IPS-15b (cell line): ENCODE measurements at regions not wholly inside any gene's neighbourhood (a gene's known extent, or its start where the extent isn't known, plus 50 kb on each side); places are given as distances from the start of the nearest gene placed in this dataset.
"Not testable (repeated sequence)": the region's sequence is repeated elsewhere in the genome, so short reads cannot be mapped to it uniquely, and the experiment has no call there.

Source experiments
- H3K27me3 ChIP-seq: one replicate; pipeline ENCODE4 v1.6.1; 2013; ENCODE audit warnings: low read length; ENCODE audit not compliant: control insufficient read depth, insufficient read depth
- H3K36me3 ChIP-seq: one replicate; pipeline ENCODE4 v1.6.1; 2013; ENCODE audit warnings: low read length; ENCODE audit not compliant: control insufficient read depth, insufficient read depth
- H3K4me1 ChIP-seq: one replicate; pipeline ENCODE4 v1.6.1; 2013; ENCODE audit warnings: mild to moderate bottlenecking, low read length; ENCODE audit not compliant: control insufficient read depth, insufficient read depth
- H3K4me3 ChIP-seq: one replicate; pipeline ENCODE4 v1.5.1; 2013; ENCODE audit warnings: low read depth, low read length
- H3K9ac ChIP-seq: one replicate; pipeline ENCODE4 v1.6.1; 2013; ENCODE audit warnings: low read depth, mild to moderate bottlenecking, low read length
- H3K9me3 ChIP-seq: one replicate; pipeline ENCODE4 v1.6.1; 2013; ENCODE audit warnings: mild to moderate bottlenecking, low read length; ENCODE audit not compliant: control insufficient read depth, insufficient read depth

DNA sequence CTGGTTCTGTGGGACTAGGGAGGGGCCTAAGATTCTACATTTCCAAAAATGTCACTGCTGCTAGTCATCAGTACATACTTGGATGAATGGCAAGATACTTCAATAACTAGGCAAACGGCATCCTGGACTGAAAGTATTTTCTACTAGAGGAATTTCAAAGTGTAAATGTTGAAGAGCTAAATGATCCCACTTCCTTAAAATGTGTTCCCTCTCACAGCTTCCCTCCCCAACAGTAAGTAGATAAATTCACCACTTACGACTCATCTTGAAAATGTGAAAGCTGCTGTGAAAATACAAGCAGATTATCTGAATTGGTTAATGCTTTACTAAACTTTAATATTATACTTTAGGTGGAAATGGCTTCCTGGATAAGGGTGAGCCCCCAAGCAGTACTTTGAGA is 1571.5 kb upstream of the WWC1 start:
- no peaks in the 10 kb centered on the region for H3K27me3 ChIP-seq
- H3K9ac ChIP-seq, result no peak overlapping the region
- H3K4me1 ChIP-seq, result no peaks in the 10 kb centered on the region
- no peaks in the 10 kb centered on the region for H3K36me3 ChIP-seq
- no peaks in the 10 kb centered on the region for H3K9me3 ChIP-seq
- no peak overlapping the region for H3K4me3 ChIP-seq

GRCh38 chr5:166722939-166723338 is 1568.5 kb upstream of the WWC1 start:
- Histone ChIP-seq H3K36me3 (no peaks in the 10 kb centered on the region), H3K9me3 (no peaks in the 10 kb centered on the region), H3K4me1 (no peaks in the 10 kb centered on the region), H3K27me3 (no peaks in the 10 kb centered on the region), H3K9ac (no peak overlapping the region), H3K4me3 (no peak overlapping the region)

- H3K36me3 ChIP-seq, result no peaks in the 10 kb centered on the region
- no peak overlapping the region for H3K9ac ChIP-seq
- no peaks in the 10 kb centered on the region for H3K4me1 ChIP-seq
- no peaks in the 10 kb centered on the region for H3K9me3 ChIP-seq
- H3K27me3 ChIP-seq, result no peaks in the 10 kb centered on the region
- H3K4me3 ChIP-seq, result no peak overlapping the region
Measured at GRCh38 chr5:166724284-166724683, 1567.2 kb upstream of the WWC1 start.

DNA sequence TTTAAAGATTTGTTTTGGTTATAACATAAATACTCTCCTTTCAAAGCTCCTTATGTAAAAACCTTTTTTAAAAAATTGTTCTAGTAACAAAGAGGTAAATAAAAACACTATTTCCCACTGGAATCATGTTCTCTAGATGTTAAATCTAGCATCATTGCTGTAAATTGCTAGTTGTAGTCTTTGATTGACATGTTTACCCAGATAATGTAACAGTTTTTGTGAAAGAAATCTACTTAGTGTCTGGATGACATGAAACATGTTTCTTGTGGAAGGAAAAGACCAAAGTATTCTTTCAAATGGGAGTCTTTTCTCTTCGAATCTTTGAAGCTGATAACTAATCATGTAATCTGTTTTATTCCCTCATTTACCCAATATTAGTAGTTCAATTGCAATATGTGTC is 1565.9 kb upstream of the WWC1 start:
- Histone ChIP-seq H3K9ac (no peak overlapping the region), H3K4me1 (no peaks in the 10 kb centered on the region), H3K36me3 (no peaks in the 10 kb centered on the region), H3K27me3 (no peaks in the 10 kb centered on the region), H3K9me3 (no peaks in the 10 kb centered on the region), H3K4me3 (no peak overlapping the region)

DNA sequence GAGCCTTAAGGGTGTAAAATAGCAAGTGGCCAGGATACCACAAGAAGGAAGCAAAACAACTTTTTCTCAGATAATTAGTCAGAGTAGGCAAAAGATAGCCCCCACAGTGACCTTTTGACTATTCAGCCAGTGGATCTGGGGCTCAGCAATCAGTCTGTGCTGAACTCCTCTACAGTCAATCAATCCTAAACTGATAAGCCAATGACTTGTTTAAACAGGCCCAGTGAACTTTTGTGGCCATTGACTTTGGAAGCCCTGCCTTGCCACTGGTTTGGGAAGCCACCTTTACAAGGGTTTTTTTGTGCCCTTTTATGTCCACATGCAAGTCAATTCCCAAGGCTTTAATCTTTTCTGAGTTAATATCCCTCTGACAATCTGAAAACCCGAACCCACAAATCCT is 1565.0 kb upstream of the WWC1 start:
- no peak overlapping the region for H3K4me3 ChIP-seq
- no peak overlapping the region for H3K9ac ChIP-seq
- H3K36me3 ChIP-seq, result no peaks in the 10 kb centered on the region
- no peaks in the 10 kb centered on the region for H3K9me3 ChIP-seq
- H3K4me1 ChIP-seq, result no peaks in the 10 kb centered on the region
- no peaks in the 10 kb centered on the region for H3K27me3 ChIP-seq

- H3K9ac ChIP-seq, H3K9me3 ChIP-seq, H3K36me3 ChIP-seq, H3K27me3 ChIP-seq, H3K4me3 ChIP-seq, H3K4me1 ChIP-seq: not testable (repeated sequence)
Measured at GRCh38 chr5:166742951-166743350, 1548.5 kb upstream of the WWC1 start.

- no peaks in the 10 kb centered on the region for H3K4me1 ChIP-seq
- H3K4me3 ChIP-seq, result no peak overlapping the region
- H3K27me3 ChIP-seq, result no peaks in the 10 kb centered on the region
- no peaks in the 10 kb centered on the region for H3K9me3 ChIP-seq
- H3K36me3 ChIP-seq, result no peaks in the 10 kb centered on the region
- no peak overlapping the region for H3K9ac ChIP-seq
Measured at GRCh38 chr5:166746506-166746905, 1544.9 kb upstream of the WWC1 start.

- H3K4me3 ChIP-seq, result no peak overlapping the region
- no peak overlapping the region for H3K9ac ChIP-seq
- no peaks in the 10 kb centered on the region for H3K4me1 ChIP-seq
- no peaks in the 10 kb centered on the region for H3K36me3 ChIP-seq
- no peaks in the 10 kb centered on the region for H3K9me3 ChIP-seq
- no peaks in the 10 kb centered on the region for H3K27me3 ChIP-seq
Measured at GRCh38 chr5:166750376-166750775, 1541.1 kb upstream of the WWC1 start.

DNA sequence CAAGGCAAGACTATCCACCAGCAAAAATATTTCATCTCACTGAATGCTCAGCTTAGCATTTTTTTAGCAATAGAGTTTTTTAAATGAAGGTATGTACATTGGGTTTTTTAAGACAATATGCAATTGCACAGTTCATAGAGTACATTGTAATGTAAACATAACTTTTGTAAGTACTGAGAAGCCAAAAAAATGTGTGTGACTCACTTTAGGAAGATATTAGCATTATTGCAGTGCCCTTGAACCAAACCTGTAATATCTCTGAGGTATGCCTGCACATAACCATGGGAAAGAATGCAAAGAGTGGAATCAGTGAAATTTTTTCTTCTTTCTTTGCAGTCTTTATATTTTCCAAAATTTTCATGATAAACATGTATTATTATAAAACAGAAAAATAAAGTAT is 1533.3 kb upstream of the WWC1 start:
- no peaks in the 10 kb centered on the region for H3K4me1 ChIP-seq
- H3K9me3 ChIP-seq, result no peaks in the 10 kb centered on the region
- H3K27me3 ChIP-seq, result no peaks in the 10 kb centered on the region
- no peaks in the 10 kb centered on the region for H3K36me3 ChIP-seq
- no peak overlapping the region for H3K4me3 ChIP-seq
- no peak overlapping the region for H3K9ac ChIP-seq

DNA sequence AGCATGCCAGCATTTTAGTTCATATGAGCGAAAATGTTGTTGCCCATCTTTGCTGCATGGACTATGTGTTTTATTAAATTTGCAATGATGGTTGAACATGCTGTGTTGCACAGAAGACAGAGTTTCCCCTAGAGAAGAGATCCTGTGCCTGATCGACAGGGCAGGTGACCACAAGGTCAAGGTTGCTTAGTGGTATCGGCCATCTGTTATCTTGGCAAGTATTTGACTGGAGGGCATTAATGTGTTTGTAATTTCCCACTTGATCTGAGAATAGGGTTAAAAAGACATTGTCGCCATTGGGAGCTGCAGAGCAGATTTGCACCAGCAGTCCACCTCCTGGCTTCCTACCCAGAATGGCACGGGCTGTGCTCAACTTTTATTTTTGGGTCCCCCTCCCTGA is 1523.6 kb upstream of the WWC1 start:
- Histone ChIP-seq H3K27me3 (no peaks in the 10 kb centered on the region), H3K4me1 (no peaks in the 10 kb centered on the region), H3K9me3 (no peaks in the 10 kb centered on the region), H3K9ac (no peak overlapping the region), H3K36me3 (no peaks in the 10 kb centered on the region), H3K4me3 (no peak overlapping the region)

GRCh38 chr5:166768536-166768935 is 1522.9 kb upstream of the WWC1 start:
- Histone ChIP-seq H3K9ac (no peak overlapping the region), H3K9me3 (no peaks in the 10 kb centered on the region), H3K4me1 (peaks cover 2% of the 10 kb centered on the region), H3K4me3 (no peak overlapping the region), H3K27me3 (no peaks in the 10 kb centered on the region), H3K36me3 (no peaks in the 10 kb centered on the region)

DNA sequence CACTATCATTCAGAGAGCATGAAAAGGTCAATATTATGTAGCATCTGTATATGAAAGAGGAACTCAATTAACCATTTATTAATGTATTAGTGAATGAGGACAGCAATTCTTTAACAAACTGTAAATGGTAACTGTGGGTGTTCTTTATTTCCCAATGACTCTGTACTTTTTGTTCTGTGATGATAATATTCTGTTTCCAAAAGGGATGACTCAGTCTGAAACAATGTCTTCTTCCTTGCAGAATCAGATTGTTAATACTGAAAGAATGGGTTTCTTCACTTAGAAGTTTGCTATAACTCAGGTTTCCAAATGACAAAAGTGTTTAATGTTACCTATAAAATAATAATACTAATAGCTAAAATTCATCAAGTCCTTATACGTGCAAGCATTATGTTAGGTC is 1518.7 kb upstream of the WWC1 start:
- H3K9ac ChIP-seq, result no peak overlapping the region
- H3K9me3 ChIP-seq, result no peaks in the 10 kb centered on the region
- peaks cover 2% of the 10 kb centered on the region for H3K4me1 ChIP-seq
- H3K4me3 ChIP-seq, result no peak overlapping the region
- H3K36me3 ChIP-seq, result no peaks in the 10 kb centered on the region
- no peaks in the 10 kb centered on the region for H3K27me3 ChIP-seq

DNA sequence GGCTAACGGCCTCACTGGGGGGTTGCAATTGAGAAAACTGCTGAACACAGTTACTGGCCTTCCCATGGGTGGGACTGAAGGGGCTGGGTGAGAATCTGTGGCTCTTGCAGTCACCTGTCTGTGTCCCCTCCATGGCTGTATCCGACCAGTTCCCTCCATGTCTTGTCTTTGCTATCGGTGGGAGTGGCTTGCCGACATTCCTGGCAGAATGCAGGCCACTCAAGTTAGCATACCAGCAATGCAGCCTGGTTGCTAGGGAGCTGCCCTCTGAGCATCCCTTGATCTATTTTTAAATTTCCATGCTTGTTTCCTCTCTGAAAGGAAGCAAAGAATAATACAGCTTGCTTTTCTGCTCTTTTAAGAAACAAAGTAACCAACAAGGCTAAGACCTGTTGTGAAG is 1509.7 kb upstream of the WWC1 start:
- Histone ChIP-seq H3K4me3 (no peak overlapping the region), H3K9ac (no peak overlapping the region), H3K27me3 (no peaks in the 10 kb centered on the region), H3K36me3 (no peaks in the 10 kb centered on the region), H3K9me3 (no peaks in the 10 kb centered on the region), H3K4me1 (no peaks in the 10 kb centered on the region)
